ENCODE measurements at regions not wholly inside any gene's neighbourhood (a gene's known extent, or its start where the extent isn't known, plus 50 kb on each side); places are given as distances from the start of the nearest gene placed in this dataset.

GRCh38 chr3:27847697-27848096, 125.6 kb upstream of the EOMES start:
- TF ChIP-seq CTCF (conservative IDR thresholded peaks at IDR 0.05): no peak
- Mint-ChIP-seq H3K36me3 (no peaks in the 10 kb centered on the region), H3K27me3 (no peaks in the 10 kb centered on the region), H3K4me1 (ENCODE audit: unreplicated experiment) (no peaks in the 10 kb centered on the region), H3K4me3 (no peak overlapping the region), H3K9me3 (peaks cover 7% of the 10 kb centered on the region), H3K27ac (no peak overlapping the region)
- no peak for DNase-seq (ENCODE audit: extremely low spot score, unreplicated experiment)

DNA sequence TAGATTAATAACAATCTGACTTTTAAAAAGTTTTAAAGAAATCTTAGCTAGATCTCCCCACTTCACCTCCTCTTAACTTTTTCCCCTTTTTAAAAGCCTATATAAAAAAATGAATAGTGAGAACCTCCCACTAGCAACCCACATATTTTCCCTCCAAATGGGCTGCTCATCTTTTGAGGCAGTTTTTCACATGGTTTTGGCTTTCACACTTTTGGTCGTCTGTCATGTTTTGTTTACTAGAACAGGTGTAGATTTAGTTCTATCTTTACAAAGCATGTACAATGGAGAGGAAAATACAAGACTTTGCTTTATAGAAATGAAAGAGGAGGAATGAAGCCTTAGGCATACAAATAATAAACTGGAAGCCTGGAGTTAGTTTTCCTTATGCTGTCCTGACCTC, 126.7 kb upstream of the EOMES start:
- Mint-ChIP-seq H3K4me1 (ENCODE audit: unreplicated experiment) (no peaks in the 10 kb centered on the region), H3K9me3 (peaks cover 11% of the 10 kb centered on the region), H3K36me3 (no peaks in the 10 kb centered on the region), H3K27me3 (no peaks in the 10 kb centered on the region), H3K27ac (no peak overlapping the region), H3K4me3 (no peak overlapping the region)
- DNase-seq (ENCODE audit: extremely low spot score, unreplicated experiment): no peak
- no peak for TF ChIP-seq CTCF (conservative IDR thresholded peaks at IDR 0.05)

DNA sequence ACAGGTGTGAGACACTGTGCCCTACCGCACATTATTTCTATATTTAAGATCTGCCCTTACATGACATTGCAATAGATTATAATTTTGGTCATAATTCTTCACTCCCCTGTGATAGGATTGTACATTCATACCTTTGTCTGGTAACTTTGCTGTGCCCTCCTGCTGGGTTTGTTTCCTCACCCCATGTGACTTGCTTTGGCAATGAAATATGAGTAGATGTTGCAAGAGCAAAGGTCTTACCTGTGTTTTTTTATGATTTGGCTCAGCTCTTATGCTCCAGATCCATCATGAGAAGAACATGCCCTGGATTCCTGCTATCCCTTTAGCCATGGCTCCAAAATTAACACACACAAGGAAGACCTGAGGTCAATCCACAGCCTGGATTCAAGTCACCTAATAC, 137.7 kb upstream of the EOMES start:
- no peak for TF ChIP-seq CTCF (conservative IDR thresholded peaks at IDR 0.05)
- Mint-ChIP-seq H3K36me3 (no peaks in the 10 kb centered on the region), H3K27me3 (no peaks in the 10 kb centered on the region), H3K4me1 (ENCODE audit: unreplicated experiment) (no peaks in the 10 kb centered on the region), H3K9me3 (no peaks in the 10 kb centered on the region), H3K4me3 (no peak overlapping the region), H3K27ac (no peak overlapping the region)
- no peak for DNase-seq (ENCODE audit: extremely low spot score, unreplicated experiment)

DNA sequence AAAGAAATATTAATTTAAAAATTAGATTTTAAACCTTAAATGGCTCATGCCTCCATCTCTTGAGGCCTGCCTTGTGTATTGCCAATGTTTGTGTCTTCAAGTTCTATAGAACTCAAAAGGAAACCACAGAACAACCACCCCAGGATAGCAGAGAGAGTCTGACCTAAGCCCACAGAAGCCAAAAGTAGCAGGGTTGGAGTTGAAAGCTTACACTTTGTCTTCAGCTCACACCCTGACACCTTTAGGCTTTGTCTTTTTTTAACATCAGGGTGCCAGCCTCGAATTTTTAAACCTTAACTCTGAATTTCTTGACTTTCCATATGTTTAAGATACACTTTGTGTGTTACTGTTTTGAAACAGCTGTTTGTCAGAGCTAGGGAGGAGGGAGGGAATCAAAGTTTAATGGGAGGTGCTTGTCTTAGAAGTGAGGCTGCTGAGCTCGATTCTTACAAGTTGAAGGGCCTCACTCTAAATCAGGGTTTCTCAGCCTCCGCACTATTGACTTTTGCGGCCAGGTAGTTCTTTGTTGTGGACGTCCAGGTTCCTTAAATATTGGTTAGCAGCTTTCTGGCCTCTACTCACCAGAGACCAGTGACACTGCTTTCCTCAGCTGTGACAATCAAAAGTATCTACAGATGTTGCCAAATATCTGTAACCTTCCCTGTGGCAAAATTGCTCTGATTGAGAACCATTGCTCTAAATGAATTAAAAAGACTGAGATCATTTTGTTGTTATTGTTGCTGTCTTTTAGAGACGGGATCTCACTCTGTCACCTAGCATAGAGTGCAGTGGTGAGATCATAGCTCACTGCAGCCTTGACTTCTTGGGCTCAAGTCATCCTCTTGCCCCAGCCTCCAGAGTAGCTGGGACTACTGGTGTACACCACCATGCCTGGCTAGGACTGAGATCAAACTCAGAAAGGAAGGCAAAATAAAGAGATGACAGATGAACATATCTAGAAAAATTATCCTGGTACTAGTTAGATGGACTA, 139.2 kb upstream of the EOMES start:
- Mint-ChIP-seq H3K27me3 (no peaks in the 10 kb centered on the region), H3K4me1 (ENCODE audit: unreplicated experiment) (no peaks in the 10 kb centered on the region), H3K27ac (no peak overlapping the region), H3K9me3 (no peaks in the 10 kb centered on the region), H3K4me3 (no peak overlapping the region), H3K36me3 (no peaks in the 10 kb centered on the region)
- no peak for TF ChIP-seq CTCF (conservative IDR thresholded peaks at IDR 0.05)
- DNase-seq (ENCODE audit: extremely low spot score, unreplicated experiment): no peak

- Mint-ChIP-seq H3K27me3 (no peaks in the 10 kb centered on the region), H3K27ac (no peak overlapping the region), H3K9me3 (no peaks in the 10 kb centered on the region), H3K4me1 (ENCODE audit: unreplicated experiment) (no peaks in the 10 kb centered on the region), H3K36me3 (no peaks in the 10 kb centered on the region), H3K4me3 (no peak overlapping the region)
- TF ChIP-seq CTCF (conservative IDR thresholded peaks at IDR 0.05): no peak
- DNase-seq (ENCODE audit: extremely low spot score, unreplicated experiment): no peak
Observed at GRCh38 chr3:27865731-27866130, 143.6 kb upstream of the EOMES start.
